ENCODE measurements at regions not wholly inside any gene's neighbourhood (a gene's known extent, or its start where the extent isn't known, plus 50 kb on each side); places are given as distances from the start of the nearest gene placed in this dataset.

DNA sequence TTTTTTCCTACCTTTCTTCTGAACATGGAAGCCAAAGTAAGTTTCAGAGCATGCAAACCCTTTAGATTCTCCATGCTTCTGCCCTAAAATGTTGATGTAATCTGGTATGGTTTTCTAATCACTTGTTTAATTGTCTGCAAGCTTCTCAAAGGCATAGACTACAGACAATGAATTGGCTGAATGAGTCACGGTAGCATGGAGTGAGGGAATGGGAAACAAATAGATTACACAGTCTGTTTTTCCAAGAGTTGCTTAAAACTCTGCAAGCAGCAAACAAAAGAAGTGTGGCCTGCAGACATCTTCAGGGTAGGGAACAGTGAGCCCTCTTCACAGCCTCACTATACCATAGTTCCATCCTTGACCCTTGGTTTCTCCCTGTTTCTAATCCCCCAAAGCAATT lies 326.0 kb downstream of the BARHL2 start:
- 56% methylated on average over 1 of the region's 1 CpG for WGBS, 2 donors
- ATAC-seq = no peak
- TF ChIP-seq, protein P1, sequence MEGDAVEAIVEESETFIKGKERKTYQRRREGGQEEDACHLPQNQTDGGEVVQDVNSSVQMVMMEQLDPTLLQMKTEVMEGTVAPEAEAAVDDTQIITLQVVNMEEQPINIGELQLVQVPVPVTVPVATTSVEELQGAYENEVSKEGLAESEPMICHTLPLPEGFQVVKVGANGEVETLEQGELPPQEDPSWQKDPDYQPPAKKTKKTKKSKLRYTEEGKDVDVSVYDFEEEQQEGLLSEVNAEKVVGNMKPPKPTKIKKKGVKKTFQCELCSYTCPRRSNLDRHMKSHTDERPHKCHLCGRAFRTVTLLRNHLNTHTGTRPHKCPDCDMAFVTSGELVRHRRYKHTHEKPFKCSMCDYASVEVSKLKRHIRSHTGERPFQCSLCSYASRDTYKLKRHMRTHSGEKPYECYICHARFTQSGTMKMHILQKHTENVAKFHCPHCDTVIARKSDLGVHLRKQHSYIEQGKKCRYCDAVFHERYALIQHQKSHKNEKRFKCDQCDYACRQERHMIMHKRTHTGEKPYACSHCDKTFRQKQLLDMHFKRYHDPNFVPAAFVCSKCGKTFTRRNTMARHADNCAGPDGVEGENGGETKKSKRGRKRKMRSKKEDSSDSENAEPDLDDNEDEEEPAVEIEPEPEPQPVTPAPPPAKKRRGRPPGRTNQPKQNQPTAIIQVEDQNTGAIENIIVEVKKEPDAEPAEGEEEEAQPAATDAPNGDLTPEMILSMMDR (IDR thresholded peaks at IDR 0.05) = no peak
- no peak for TF ChIP-seq POLR2A (IDR thresholded peaks at IDR 0.05)

DNA sequence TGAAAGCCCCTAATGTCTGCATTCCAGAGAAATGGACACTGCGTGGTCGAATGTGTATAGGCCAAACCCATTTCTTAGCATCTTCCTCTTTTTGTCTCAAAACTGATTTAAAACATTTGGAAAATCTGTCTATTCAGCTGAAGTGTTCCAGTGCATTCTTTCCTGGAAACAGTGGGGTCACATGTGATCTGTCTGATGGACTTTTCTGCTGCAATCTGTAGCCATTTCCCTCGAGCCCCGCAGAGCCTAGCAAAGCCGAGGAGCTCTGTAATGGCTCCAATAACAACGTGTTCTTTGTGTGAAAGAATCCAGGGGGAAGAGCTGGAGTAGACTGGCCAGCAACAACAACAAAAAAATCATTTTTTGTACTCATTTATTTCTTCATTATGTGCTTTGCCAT lies 329.3 kb downstream of the BARHL2 start:
- Histone ChIP-seq H3K9me3 (no peaks in the 10 kb centered on the region), H3K27me3 (no peaks in the 10 kb centered on the region), H3K4me3 (no peak overlapping the region), H3K4me1 (no peaks in the 10 kb centered on the region), H3K36me3 (replicated peaks in 1 of 2; ENCODE audit: insufficient read depth in 1 of 2, low read depth in 2 of 2) (no peaks in the 10 kb centered on the region), H3K27ac (no peak overlapping the region)
- WGBS, 2 donors = 31 to 34% methylated on average over 6 of the region's 6 CpGs
- no peak for TF ChIP-seq POLR2A (IDR thresholded peaks at IDR 0.05)
- TF ChIP-seq, protein P1 (IDR thresholded peaks at IDR 0.05) = no peak
- ATAC-seq = no peak
- intact Hi-C loops (cut with DNase I) = no loop called here
- no peak for DNase-seq

More for the DNA sequence above, 326.0 kb downstream of the BARHL2 start:
- no peaks in the 10 kb centered on the region for H3K4me1 ChIP-seq
- H3K4me3 ChIP-seq = no peak overlapping the region
- no peak for DNase-seq
- H3K36me3 ChIP-seq (replicated peaks in 1 of 2; ENCODE audit: insufficient read depth in 1 of 2, low read depth in 2 of 2) = no peaks in the 10 kb centered on the region
- H3K27ac ChIP-seq = no peak overlapping the region
- H3K27me3 ChIP-seq = no peaks in the 10 kb centered on the region
- intact Hi-C loops (cut with DNase I) = no loop called here
- H3K9me3 ChIP-seq = no peaks in the 10 kb centered on the region

DNA sequence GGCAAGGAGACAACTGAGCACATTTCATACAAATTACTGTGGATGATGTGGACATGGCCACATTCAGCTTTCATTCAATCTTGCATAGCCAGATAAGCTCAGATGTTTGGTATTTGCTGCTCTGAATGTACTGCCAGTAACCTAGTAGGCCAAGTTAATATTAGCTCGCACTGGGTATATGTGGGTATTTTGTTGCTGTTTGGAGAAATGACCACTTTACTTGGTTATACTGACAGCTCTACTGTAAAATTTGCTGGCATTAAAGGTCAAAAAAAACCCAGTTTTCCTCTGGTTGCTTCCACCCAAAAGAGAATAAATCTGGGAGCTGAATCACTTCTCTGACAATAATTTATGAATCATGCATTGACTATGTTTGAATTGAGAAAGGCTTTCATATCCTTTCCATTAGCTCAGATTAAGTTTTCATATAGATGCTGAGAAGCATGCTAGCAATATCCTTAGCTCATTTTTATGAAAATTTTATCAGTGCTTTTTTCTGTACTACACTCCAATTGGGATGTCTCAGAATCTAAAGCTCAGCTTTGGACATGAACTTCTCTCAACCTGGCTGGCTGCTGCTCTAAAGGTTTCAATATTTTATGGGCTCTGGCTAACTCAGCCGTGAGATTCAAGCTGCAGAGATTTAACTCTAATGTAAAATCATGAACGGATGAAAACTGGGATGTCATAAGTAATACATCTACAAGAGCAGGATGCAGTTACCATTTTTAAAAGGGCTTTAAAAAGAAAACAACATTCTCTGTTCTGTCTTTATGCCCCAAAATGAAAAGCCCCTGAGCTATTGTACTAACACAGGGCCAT lies 330.0 kb downstream of the BARHL2 start:
- TF ChIP-seq, protein P1 (IDR thresholded peaks at IDR 0.05) = no peak
- TF ChIP-seq POLR2A (IDR thresholded peaks at IDR 0.05) = no peak
- no peak for DNase-seq
- Histone ChIP-seq H3K4me3 (no peak overlapping the region), H3K9me3 (no peaks in the 10 kb centered on the region), H3K27me3 (no peaks in the 10 kb centered on the region), H3K4me1 (no peaks in the 10 kb centered on the region), H3K27ac (no peak overlapping the region), H3K36me3 (replicated peaks in 1 of 2; ENCODE audit: insufficient read depth in 1 of 2, low read depth in 2 of 2) (no peaks in the 10 kb centered on the region)
- intact Hi-C loops (cut with DNase I) = no loop called here
- whole genome bisulfite sequencing, 2 donors = 55 to 68% methylated on average over 3 of the region's 3 CpGs
- no peak for ATAC-seq

DNA sequence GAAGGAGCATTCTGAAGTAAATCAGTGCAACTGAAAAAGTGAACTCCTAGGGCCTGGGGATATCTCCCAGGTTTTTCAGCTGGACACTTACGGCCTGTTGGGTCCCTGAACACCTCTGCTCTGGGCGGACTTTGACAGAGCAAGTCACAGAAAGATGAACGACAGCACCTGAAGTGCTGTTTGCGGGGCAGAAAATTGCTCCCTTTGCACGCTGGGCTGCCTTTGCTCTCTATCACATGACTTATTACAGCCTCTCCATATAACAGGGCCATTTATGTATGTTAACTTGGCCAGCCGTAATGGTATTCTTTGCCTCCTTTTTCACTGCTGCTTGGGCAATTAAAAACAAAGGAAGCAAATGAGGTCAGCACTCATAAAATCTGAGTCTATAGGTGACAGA lies 332.9 kb downstream of the BARHL2 start:
- TF ChIP-seq, protein P1 (IDR thresholded peaks at IDR 0.05) = no peak
- TF ChIP-seq POLR2A (IDR thresholded peaks at IDR 0.05) = no peak
- no peak overlapping the region for H3K27ac ChIP-seq
- no peaks in the 10 kb centered on the region for H3K36me3 ChIP-seq (replicated peaks in 1 of 2; ENCODE audit: insufficient read depth in 1 of 2, low read depth in 2 of 2)
- H3K4me1 ChIP-seq = no peaks in the 10 kb centered on the region
- no peaks in the 10 kb centered on the region for H3K27me3 ChIP-seq
- H3K9me3 ChIP-seq = no peaks in the 10 kb centered on the region
- ATAC-seq = no peak
- H3K4me3 ChIP-seq = no peak overlapping the region
- intact Hi-C loops (cut with DNase I) = no loop called here
- 50 to 59% methylated on average over 6 of the region's 6 CpGs for WGBS, 2 donors
- DNase-seq = no peak

DNA sequence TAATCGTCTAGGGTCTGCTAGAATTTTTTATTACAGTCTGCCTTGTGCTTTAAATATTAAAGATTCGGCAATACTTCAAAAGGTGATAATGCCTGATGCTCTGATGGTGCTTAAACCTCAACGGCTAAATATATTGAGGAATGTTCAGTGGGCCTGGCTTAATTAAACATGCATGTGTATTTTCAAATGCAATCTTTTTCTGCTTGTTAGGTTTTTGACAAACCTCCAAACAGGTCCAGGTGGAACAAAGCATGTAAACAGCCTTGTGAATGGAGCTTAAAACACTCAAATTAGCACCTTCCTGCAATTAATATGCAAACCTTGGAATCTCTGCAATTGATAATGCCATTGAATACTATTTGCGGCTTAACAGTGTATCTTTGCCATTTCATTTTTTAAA lies 334.9 kb downstream of the BARHL2 start:
- Histone ChIP-seq H3K4me1 (no peaks in the 10 kb centered on the region), H3K27ac (no peak overlapping the region), H3K4me3 (no peak overlapping the region), H3K9me3 (no peaks in the 10 kb centered on the region), H3K36me3 (replicated peaks in 1 of 2; ENCODE audit: insufficient read depth in 1 of 2, low read depth in 2 of 2) (no peaks in the 10 kb centered on the region), H3K27me3 (no peaks in the 10 kb centered on the region)
- TF ChIP-seq POLR2A (IDR thresholded peaks at IDR 0.05) = no peak
- TF ChIP-seq, protein P1 (IDR thresholded peaks at IDR 0.05) = no peak
- WGBS, 2 donors = 60 to 73% methylated on average over 4 of the region's 4 CpGs
- intact Hi-C loops (cut with DNase I) = no loop called here
- ATAC-seq = no peak
- no peak for DNase-seq
